ENCODE measurements at regions not wholly inside any gene's neighbourhood (a gene's known extent, or its start where the extent isn't known, plus 50 kb on each side); places are given as distances from the start of the nearest gene placed in this dataset.

DNA sequence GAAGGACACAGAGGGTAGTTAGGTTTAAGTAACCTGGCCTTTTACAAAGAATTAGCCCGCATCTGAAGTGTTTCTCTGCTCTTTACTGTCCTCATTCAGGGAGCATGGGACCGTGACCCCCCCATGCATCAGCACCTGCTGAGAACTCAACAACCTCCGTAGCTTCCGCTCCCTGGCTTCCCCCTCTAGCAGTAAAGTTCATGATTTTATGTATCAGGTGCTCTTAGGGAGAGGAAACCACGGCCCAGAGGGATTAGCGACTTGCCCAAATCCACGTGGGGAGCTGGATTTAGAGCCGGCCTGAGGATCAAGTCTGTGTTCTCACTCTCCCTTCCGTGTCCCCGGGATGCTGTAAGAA lies 284.6 kb upstream of the GATB start:
- TF ChIP-seq EZH2phosphoT487 (IDR thresholded peaks at IDR 0.05; ENCODE audit: borderline replicate concordance): no peak
- TF ChIP-seq, protein P1, sequence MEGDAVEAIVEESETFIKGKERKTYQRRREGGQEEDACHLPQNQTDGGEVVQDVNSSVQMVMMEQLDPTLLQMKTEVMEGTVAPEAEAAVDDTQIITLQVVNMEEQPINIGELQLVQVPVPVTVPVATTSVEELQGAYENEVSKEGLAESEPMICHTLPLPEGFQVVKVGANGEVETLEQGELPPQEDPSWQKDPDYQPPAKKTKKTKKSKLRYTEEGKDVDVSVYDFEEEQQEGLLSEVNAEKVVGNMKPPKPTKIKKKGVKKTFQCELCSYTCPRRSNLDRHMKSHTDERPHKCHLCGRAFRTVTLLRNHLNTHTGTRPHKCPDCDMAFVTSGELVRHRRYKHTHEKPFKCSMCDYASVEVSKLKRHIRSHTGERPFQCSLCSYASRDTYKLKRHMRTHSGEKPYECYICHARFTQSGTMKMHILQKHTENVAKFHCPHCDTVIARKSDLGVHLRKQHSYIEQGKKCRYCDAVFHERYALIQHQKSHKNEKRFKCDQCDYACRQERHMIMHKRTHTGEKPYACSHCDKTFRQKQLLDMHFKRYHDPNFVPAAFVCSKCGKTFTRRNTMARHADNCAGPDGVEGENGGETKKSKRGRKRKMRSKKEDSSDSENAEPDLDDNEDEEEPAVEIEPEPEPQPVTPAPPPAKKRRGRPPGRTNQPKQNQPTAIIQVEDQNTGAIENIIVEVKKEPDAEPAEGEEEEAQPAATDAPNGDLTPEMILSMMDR (conservative IDR thresholded peaks at IDR 0.05; ENCODE audit: low read length): no peak

Data from Loucy (cell line).